HG03135 (cell line): ENCODE measurements at regions not wholly inside any gene's neighbourhood (a gene's known extent, or its start where the extent isn't known, plus 50 kb on each side); places are given as distances from the start of the nearest gene placed in this dataset.

Experiments used
- ATAC-seq: cut with Tn5 transposase; IDR thresholded peaks from one replicate; pipeline ENCODE4 v1.9.1; 2021; ENCODE audit warnings: mild to moderate bottlenecking, moderate library complexity; ENCODE audit not compliant: unreplicated experiment

- ATAC-seq = no peak
Measured at GRCh38 chrX:810186-810585, 179.6 kb downstream of the SHOX start.

GRCh38 chrX:809081-809480 lies 178.5 kb downstream of the SHOX start:
- no peak for ATAC-seq

- no peak for ATAC-seq
Measured at GRCh38 chrX:806586-806985, 176.0 kb downstream of the SHOX start.

- no peak for ATAC-seq
Measured at GRCh38 chrX:805988-806387, 175.4 kb downstream of the SHOX start.

GRCh38 chrX:805103-805670 lies 174.6 kb downstream of the SHOX start:
- no peak for ATAC-seq

- ATAC-seq = no peak
Measured at GRCh38 chrX:802846-803245, 172.3 kb downstream of the SHOX start.

- no peak for ATAC-seq
Measured at GRCh38 chrX:799808-800207, 169.2 kb downstream of the SHOX start.

GRCh38 chrX:794311-794710 lies 163.7 kb downstream of the SHOX start:
- ATAC-seq = no peak

- ATAC-seq = no peak
Measured at GRCh38 chrX:793216-793770, 162.7 kb downstream of the SHOX start.

- ATAC-seq = no peak
Measured at GRCh38 chrX:791479-792034, 161.0 kb downstream of the SHOX start.

- ATAC-seq = no peak
Measured at GRCh38 chrX:790783-791360, 160.3 kb downstream of the SHOX start.

- no peak for ATAC-seq
Measured at GRCh38 chrX:790041-790506, 159.5 kb downstream of the SHOX start.

- no peak for ATAC-seq
Measured at GRCh38 chrX:789096-789495, 158.5 kb downstream of the SHOX start.

- ATAC-seq = no peak
Measured at GRCh38 chrX:786441-786881, 155.9 kb downstream of the SHOX start.

GRCh38 chrX:784829-785228 lies 154.2 kb downstream of the SHOX start:
- no peak for ATAC-seq

- ATAC-seq = no peak
Measured at GRCh38 chrX:781224-782204, 150.9 kb downstream of the SHOX start.

GRCh38 chrX:776529-777230 lies 146.1 kb downstream of the SHOX start:
- no peak for ATAC-seq

GRCh38 chrX:776061-776460 lies 145.5 kb downstream of the SHOX start:
- ATAC-seq = no peak

- ATAC-seq = no peak
Measured at GRCh38 chrX:774536-774935, 143.9 kb downstream of the SHOX start.

GRCh38 chrX:773292-774025 lies 142.9 kb downstream of the SHOX start:
- ATAC-seq = no peak
